WTC11 (cell line): ENCODE measurements at regions not wholly inside any gene's neighbourhood (a gene's known extent, or its start where the extent isn't known, plus 50 kb on each side); places are given as distances from the start of the nearest gene placed in this dataset.

Source experiments
- ATAC-seq: fragments of 200-7000 bp; cut with Tn5 transposase; 2 replicates; pipeline ENCODE4 v1.10.0; 2021; ENCODE audit warnings: mild to moderate bottlenecking, moderate library complexity
- CTCF ChIA-PET: fragments of 300-600 bp; sonication (Branson Sonifier 250); formaldehyde crosslinking; loops from one replicate; lab custom pipeline; 2021; ENCODE audit warnings: antibody characterized with exemption; lab: Charles Lee
- POLR2A ChIA-PET: fragments of 350-600 bp; sonication (Branson Sonifier 250); formaldehyde crosslinking; loops from one replicate; lab custom pipeline; 2021; ENCODE audit warnings: antibody characterized with exemption; lab: Charles Lee
- DNase-seq: peaks from one replicate; pipeline ENCODE4 v3.0.0; 2021; ENCODE audit warnings: low spot score
- H3K27ac Mint-ChIP-seq: 2 replicates; pipeline ENCODE4 v1.8.0; 2021; ENCODE audit warnings: mixed read lengths
- H3K27me3 Mint-ChIP-seq: 2 replicates; pipeline ENCODE4 v1.8.0; 2021; ENCODE audit warnings: low read depth, mild to moderate bottlenecking, moderate library complexity, mixed read lengths
- H3K36me3 Mint-ChIP-seq: 2 replicates; pipeline ENCODE4 v1.8.0; 2021; ENCODE audit warnings: mixed read lengths
- H3K4me1 Mint-ChIP-seq: 2 replicates; pipeline ENCODE4 v1.8.0; 2022; ENCODE audit warnings: mixed read lengths
- H3K4me3 Mint-ChIP-seq: 2 replicates; pipeline ENCODE4 v1.8.0; 2021; ENCODE audit warnings: mild to moderate bottlenecking, moderate library complexity, mixed read lengths
- H3K9me3 Mint-ChIP-seq: 2 replicates; pipeline ENCODE4 v1.8.0; 2021; ENCODE audit warnings: mixed read lengths
- AFF4 ChIP-seq: sonication (generic); formaldehyde crosslinking; IDR thresholded peaks from 2 replicates; pipeline ENCODE4 v1.8.1; 2023; ENCODE audit warnings: mild to moderate bottlenecking, missing genetic modification reagents, borderline replicate concordance
- CDX4 ChIP-seq: fragments of 250-450 bp; sonication (Bioruptor Pico); IDR thresholded peaks from 2 replicates; pipeline ENCODE4 v1.9.0; 2021; ENCODE audit warnings: moderate library complexity, mild to moderate bottlenecking, inconsistent platforms, borderline replicate concordance
- E2F4 ChIP-seq: sonication (generic); formaldehyde crosslinking; IDR thresholded peaks from 2 replicates; pipeline ENCODE4 v1.8.1; 2022; ENCODE audit warnings: low read depth, mild to moderate bottlenecking, moderate library complexity, missing genetic modification reagents, borderline replicate concordance
- E2F5 ChIP-seq: sonication (generic); formaldehyde crosslinking; IDR thresholded peaks from 2 replicates; pipeline ENCODE4 v1.8.1; 2022; ENCODE audit warnings: mild to moderate bottlenecking, moderate library complexity, missing genetic modification reagents
- ELF4 ChIP-seq: sonication (generic); formaldehyde crosslinking; IDR thresholded peaks from 2 replicates; pipeline ENCODE4 v1.8.1; 2022; ENCODE audit warnings: low read depth, mild to moderate bottlenecking, moderate library complexity, missing genetic modification reagents
- FOXK1 ChIP-seq: sonication (generic); formaldehyde crosslinking; IDR thresholded peaks from 2 replicates; pipeline ENCODE4 v1.8.0; 2022; ENCODE audit warnings: mild to moderate bottlenecking, moderate library complexity, missing genetic modification reagents
- FOXP1 ChIP-seq: sonication (generic); formaldehyde crosslinking; IDR thresholded peaks from 2 replicates; pipeline ENCODE4 v1.8.0; 2022; ENCODE audit warnings: missing genetic modification reagents, mild to moderate bottlenecking, moderate library complexity, borderline replicate concordance
- GTF2I ChIP-seq: fragments of 250-450 bp; sonication (Bioruptor Pico); conservative IDR thresholded peaks from 2 replicates; pipeline ENCODE4 v1.4.0; 2021; ENCODE audit warnings: mild to moderate bottlenecking
- HMGA2 ChIP-seq: fragments of 250-450 bp; sonication (Bioruptor Pico); IDR thresholded peaks from 2 replicates; pipeline ENCODE4 v1.4.0; 2021; ENCODE audit warnings: mild to moderate bottlenecking, moderate library complexity
- HMGXB4 ChIP-seq: sonication (generic); formaldehyde crosslinking; IDR thresholded peaks from 2 replicates; pipeline ENCODE4 v1.8.1; 2023; ENCODE audit warnings: mild to moderate bottlenecking, moderate library complexity, missing genetic modification reagents
- JUN ChIP-seq: sonication (generic); formaldehyde crosslinking; IDR thresholded peaks from 2 replicates; pipeline ENCODE4 v1.8.0; 2023; ENCODE audit warnings: mild to moderate bottlenecking, missing genetic modification reagents
- NFE2L1 ChIP-seq: sonication (generic); formaldehyde crosslinking; IDR thresholded peaks from 2 replicates; pipeline ENCODE4 v1.8.1; 2023; ENCODE audit warnings: missing genetic modification reagents
- USF2 ChIP-seq: sonication (generic); formaldehyde crosslinking; IDR thresholded peaks from 2 replicates; pipeline ENCODE4 v1.8.1; 2023; ENCODE audit warnings: mild to moderate bottlenecking, missing genetic modification reagents, moderate library complexity
- ZBTB21 ChIP-seq: sonication (generic); formaldehyde crosslinking; IDR thresholded peaks from 2 replicates; pipeline ENCODE4 v1.8.1; 2023; ENCODE audit warnings: mild to moderate bottlenecking, missing genetic modification reagents, borderline replicate concordance
- ZBTB43 ChIP-seq: sonication (generic); formaldehyde crosslinking; IDR thresholded peaks from 2 replicates; pipeline ENCODE4 v1.8.1; 2023; ENCODE audit warnings: mild to moderate bottlenecking, missing genetic modification reagents
- ZNF138 ChIP-seq: sonication (generic); formaldehyde crosslinking; conservative IDR thresholded peaks from 2 replicates; pipeline ENCODE4 v1.8.1; 2022; ENCODE audit warnings: mild to moderate bottlenecking, moderate library complexity, missing genetic modification reagents
- ZNF425 ChIP-seq: fragments of 250-450 bp; sonication (Bioruptor Pico); conservative IDR thresholded peaks from 2 replicates; pipeline ENCODE4 v1.9.0; 2021; ENCODE audit warnings: mild to moderate bottlenecking
- ZSCAN18 ChIP-seq: fragments of 250-450 bp; sonication (Bioruptor Pico); IDR thresholded peaks from 2 replicates; pipeline ENCODE4 v2.1.2; 2022; ENCODE audit warnings: mild to moderate bottlenecking, moderate library complexity

GRCh38 chr3:72516361-72516760, 331.9 kb downstream of the SHQ1 start:
- ChIA-PET POLR2A (no interaction called here), CTCF (no interaction called here)
- H3K4me3 Mint-ChIP-seq, result no peak overlapping the region
- H3K9me3 Mint-ChIP-seq, result peaks cover 8% of the 10 kb centered on the region; the same call in 1 of the 2 replicates
- ATAC-seq (no peak), DNase-seq (no peak)
- peaks cover 7% of the 10 kb centered on the region; the same call in 1 of the 2 replicates for H3K4me1 Mint-ChIP-seq
- H3K36me3 Mint-ChIP-seq, result no peaks in the 10 kb centered on the region
- no peaks in the 10 kb centered on the region for H3K27me3 Mint-ChIP-seq
- H3K27ac Mint-ChIP-seq, result no peak overlapping the region
- 0 out of 2 replicates have a peak, but pooled peaks have one; percentile 14 for TF ChIP-seq USF2 (CRISPR knock-in tag)
- no peak for TF ChIP-seq HMGXB4 (CRISPR knock-in tag)

- Mint-ChIP-seq H3K9me3 (peaks cover 8% of the 10 kb centered on the region; the same call in 1 of the 2 replicates), H3K27me3 (no peaks in the 10 kb centered on the region), H3K27ac (no peak overlapping the region), H3K4me1 (peaks cover 7% of the 10 kb centered on the region; the same call in 1 of the 2 replicates), H3K4me3 (no peak overlapping the region)
- CTCF ChIA-PET, result no interaction called here
- TF ChIP-seq HMGA2 (CRISPR knock-in tag) (no peak), E2F4 (CRISPR knock-in tag) (no peak), GTF2I (CRISPR knock-in tag) (no peak), CDX4 (CRISPR knock-in tag) (no peak), AFF4 (no peak), ZNF138 (CRISPR knock-in tag) (no peak), ZBTB21 (CRISPR knock-in tag) (no peak), ZSCAN18 (CRISPR knock-in tag) (no peak), USF2 (CRISPR knock-in tag) (no peak), E2F5 (CRISPR knock-in tag) (no peak), ZBTB43 (no peak), NFE2L1 (CRISPR knock-in tag) (no peak), ELF4 (CRISPR knock-in tag) (no peak), FOXK1 (CRISPR knock-in tag) (no peak), JUN (CRISPR knock-in tag) (no peak), ZNF425 (CRISPR knock-in tag) (no peak), FOXP1 (CRISPR knock-in tag) (no peak)
- TF ChIP-seq, all 79 proteins: peak for 0
- DNase-seq (no peak), ATAC-seq (no peak)
- POLR2A ChIA-PET, result no interaction called here
- H3K36me3 Mint-ChIP-seq, result no peaks in the 10 kb centered on the region
Observed at GRCh38 chr3:72515941-72516340, 332.3 kb downstream of the SHQ1 start.
